Stimulated activated CD4-positive, alpha-beta T cell treated with anti-CD3 and anti-CD28 coated beads, Interleukin-2, amount 100 ng/mL, for 24 hours (primary cell): ENCODE measurements at regions not wholly inside any gene's neighbourhood (a gene's known extent, or its start where the extent isn't known, plus 50 kb on each side); places are given as distances from the start of the nearest gene placed in this dataset.

ENCODE experiments used
- DNase-seq, 2 donors: peaks; one replicate each; pipeline ENCODE4 v3.0.0-alpha.2; 2020

DNA sequence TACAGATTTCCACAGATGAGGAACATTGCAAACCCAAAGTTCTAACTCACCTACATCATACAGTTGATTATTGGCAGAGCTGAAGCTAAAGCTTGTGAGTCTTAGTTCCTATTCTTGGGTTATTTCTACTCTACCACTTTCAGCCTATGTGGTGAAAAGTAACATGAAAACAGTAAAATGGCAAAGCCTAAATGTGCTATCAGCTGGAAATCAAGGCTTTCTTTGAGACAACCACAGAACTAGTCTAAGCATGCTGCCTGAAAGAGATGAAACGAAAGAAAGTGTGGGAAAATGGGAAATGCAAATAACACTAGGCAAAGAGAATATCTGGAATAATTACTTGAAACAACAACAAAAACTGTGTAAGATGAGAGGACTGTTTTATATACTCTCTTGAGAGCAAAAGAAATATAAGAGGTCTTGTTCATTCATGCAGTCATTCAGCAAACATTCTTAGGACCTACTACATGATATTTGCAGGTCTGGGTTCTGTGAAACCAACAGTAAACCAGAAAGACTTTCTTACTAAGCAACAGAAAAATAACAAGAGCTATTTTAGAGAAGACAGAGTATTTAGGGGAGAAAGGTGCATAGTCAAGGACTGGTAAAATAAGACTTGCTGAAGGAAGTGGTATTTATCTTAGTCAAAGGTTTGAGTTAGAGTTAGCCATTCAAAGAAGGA is 437.1 kb downstream of the HTR7 start:
- no peak for DNase-seq

- no peak for DNase-seq
Observed at GRCh38 chr10:90421874-90422273, 436.0 kb downstream of the HTR7 start.

DNA sequence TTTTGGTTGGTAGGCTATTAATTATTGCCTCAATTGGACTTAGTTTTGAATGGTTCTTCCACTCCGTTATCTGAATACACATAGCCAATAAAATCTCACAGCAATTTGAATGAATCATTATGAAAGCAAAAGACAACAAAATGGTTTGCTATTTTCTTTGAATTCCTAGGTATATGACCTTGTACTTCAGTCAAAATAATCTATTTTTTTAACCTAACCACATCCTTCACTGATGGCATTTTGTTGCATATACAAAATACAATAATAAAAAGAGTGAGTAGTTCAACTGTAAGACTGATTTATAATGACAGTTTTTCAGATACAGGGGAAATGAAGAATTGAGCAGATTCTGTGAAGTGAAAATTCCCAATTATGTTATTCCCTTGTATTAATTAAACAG is 433.1 kb downstream of the HTR7 start:
- DNase-seq: no peak

DNA sequence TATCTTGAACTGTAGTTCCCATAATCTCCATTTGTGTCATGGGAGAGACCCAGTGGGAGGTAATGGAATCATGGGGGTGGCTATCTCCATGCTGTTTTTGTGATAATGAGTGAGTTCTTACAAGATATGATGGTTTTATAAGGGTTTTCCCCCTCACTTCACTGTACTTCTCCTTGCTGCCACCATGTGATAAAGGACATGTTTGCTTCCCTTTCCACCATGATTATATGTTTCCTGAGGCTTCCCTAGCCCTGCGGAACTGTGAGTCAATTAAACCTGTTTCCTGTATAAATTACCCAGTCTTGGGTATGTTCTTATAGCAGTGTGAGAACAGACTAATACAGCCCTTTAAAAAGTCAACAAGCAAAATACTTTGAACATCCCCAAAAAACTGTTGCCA is 427.7 kb downstream of the HTR7 start:
- DNase-seq: no peak

- DNase-seq: no peak
Observed at GRCh38 chr10:90432866-90433265, 425.0 kb downstream of the HTR7 start.

DNA sequence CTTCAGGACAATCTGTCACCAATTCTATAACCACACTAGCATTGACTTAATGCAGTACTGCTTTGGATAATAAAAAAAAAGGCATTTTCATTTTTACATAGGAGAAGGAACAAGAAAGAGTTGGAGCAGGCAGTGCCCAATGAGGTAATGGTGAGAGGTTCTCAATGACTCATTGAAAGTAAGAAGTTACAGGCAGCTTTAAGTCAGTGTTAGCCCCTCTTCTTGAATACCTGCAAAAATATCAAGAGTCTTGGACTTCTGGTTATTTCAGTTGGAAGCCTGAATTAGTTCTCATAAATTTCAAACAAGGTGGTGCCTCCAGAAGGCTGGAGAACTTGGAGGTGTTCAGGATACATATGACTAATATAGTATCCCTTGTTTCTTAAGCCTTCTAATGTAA is 422.5 kb downstream of the HTR7 start:
- no peak for DNase-seq

DNA sequence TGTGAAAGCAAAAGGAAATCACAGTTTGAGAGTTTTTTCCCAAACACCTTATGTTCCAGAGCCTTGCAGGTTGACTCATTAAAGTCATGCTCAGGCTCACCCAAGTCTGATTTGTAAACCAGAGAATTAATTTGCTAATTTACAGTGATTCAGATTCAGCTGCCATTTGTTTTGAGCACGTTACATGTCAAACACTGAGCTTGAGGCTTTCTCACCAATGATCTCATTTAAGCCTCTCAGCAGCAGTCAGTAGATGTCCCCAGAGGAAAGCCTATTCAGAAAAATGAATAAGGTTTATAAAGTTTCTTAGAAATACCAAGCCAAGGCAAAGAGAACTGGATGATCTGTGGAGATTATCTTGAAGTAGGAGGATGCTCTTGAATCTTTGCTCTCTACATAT is 420.4 kb downstream of the HTR7 start:
- no peak for DNase-seq

GRCh38 chr10:90440870-90441269 is 417.0 kb downstream of the HTR7 start:
- no peak for DNase-seq

DNA sequence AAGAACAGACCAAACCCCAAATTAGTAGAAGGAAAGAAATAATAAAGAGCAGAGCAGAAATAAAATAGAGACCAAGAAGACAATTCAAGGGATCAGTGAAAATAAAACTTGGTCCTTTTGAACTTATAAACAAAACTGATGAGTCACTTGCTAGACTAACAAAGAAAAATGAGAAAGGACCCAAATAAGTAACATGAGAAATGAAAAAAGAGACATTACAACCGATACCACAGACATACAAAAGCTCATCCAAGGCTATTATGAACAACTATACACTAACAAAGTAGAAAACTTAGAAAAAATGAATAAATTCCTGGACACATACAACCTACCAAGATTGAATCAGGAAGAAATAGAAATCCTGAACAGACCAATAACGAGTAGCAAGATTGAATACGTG is 414.5 kb downstream of the HTR7 start:
- DNase-seq: no peak

GRCh38 chr10:90447831-90448230 is 410.0 kb downstream of the HTR7 start:
- DNase-seq: no peak

DNA sequence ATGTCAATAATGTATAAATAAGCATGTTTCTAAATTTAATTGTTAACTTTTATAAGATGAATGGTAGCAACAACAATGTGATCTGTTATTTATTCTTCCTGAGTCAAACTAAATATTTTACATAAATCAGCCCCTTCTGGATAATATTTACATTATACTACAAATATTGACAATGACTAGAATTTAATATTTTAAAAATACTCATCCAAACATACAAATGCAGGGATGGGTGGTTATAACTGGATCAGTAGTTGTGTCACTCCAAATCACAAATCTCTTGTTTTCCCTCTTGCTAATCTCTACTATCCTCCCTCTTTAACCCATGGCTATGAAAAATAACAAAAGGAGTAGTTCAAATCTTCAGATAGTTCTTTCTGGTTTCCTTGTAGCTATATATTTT is 407.0 kb downstream of the HTR7 start:
- DNase-seq: no peak

- DNase-seq: no peak
Observed at GRCh38 chr10:90451283-90451682, 406.6 kb downstream of the HTR7 start.

GRCh38 chr10:90458054-90458453 is 399.8 kb downstream of the HTR7 start:
- no peak for DNase-seq

DNA sequence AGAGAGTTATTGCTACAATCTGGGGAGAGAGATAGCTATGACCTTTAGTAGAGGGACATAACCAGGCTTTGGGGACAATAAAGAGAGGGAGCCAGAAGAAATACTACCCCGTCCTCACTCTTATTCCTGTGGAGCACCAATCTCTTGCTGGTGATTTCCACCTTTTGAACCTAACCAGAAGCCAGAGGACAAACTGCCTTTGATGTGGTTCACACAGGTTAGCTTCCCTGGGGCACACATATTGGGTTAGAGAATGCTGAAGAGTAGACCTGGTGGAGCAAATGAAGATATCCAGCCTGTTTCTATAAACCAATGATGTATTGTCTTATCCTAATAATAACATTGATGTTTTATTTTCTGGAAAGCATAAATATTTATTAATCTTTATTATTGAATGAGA is 399.3 kb downstream of the HTR7 start:
- DNase-seq: no peak

GRCh38 chr10:90461437-90462155 is 396.2 kb downstream of the HTR7 start:
- DNase-seq: no peak

- DNase-seq: no peak
Observed at GRCh38 chr10:90462749-90463470, 394.9 kb downstream of the HTR7 start.

DNA sequence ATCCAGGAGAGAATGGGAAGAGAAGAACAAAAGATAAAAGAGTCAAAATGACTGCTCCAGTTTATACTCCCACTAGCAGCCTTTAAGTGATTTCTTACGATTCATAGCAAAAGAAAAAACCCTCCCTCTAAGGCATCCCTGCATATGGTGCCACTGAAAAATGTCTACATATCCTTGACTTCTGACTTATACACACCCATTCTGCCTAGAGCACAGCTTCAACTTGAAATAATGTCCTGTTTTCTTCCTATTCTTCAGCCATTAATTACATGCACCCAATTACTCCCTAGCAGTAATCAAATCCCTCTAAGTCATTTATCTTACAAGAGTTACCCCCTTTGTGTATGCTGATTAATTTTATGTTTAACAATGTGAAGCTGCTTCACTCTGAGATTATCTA is 393.5 kb downstream of the HTR7 start:
- no peak for DNase-seq

DNA sequence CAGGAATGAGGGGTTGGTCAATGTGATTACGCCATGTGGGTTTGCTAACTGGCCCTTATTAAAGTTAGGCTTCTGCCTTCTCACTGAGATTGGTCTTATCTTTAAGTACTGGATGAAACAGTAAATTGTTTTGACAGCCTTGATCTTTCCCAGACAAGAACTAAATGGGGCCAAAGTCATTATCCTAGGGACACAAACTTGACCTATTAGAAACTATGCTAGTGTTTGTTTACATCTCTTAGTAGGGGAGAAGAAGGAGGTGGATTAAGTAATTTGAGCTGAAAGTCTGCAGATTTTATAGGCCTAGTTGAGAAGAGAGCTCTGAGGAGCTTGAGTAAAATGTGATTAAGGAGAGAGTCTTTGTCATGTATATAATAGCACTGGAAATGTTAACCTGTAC is 386.9 kb downstream of the HTR7 start:
- no peak for DNase-seq

DNA sequence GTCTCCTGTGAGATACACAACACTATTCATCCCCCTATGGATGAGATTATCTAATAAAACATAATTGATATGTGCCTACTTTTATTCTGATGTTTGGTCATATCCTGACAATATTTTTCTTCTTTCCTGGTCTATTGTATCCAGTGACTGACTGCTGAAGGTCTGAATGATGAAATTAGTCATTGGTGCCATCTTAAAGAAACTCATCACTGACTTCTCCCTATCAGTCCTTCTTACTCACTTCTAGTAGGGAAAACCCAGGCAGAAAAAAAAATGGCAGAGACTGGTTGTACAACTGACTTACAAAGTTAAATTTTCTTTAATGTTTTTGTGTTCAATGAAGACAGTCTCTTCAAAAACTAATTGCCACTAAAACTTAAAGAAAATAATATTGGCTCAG is 377.4 kb downstream of the HTR7 start:
- DNase-seq: no peak

GRCh38 chr10:90481326-90481923 is 376.4 kb downstream of the HTR7 start:
- no peak for DNase-seq

DNA sequence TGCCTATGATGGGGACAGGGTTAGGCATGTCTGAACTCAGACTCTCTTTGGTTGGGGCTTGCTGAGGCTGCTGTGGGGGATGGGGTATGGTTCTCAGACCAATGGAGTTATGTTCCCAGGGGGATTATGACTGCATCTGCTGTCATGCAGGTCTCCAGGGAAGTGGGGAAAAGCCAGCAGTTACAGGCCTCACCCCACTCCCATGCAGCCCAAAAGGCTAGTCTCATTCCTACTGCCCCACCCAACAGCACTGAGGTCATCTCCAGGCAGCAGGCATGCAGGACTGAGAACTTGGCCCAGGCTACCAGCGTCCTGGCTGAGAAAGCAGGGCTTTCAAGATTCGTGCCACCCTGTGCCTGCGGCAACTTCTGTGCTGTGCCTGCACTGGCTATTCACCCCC is 373.3 kb downstream of the HTR7 start:
- DNase-seq: no peak

- DNase-seq: no peak
Observed at GRCh38 chr10:90494183-90494582, 363.7 kb downstream of the HTR7 start.

- DNase-seq: no peak
Observed at GRCh38 chr10:90504172-90504571, 353.7 kb downstream of the HTR7 start.

DNA sequence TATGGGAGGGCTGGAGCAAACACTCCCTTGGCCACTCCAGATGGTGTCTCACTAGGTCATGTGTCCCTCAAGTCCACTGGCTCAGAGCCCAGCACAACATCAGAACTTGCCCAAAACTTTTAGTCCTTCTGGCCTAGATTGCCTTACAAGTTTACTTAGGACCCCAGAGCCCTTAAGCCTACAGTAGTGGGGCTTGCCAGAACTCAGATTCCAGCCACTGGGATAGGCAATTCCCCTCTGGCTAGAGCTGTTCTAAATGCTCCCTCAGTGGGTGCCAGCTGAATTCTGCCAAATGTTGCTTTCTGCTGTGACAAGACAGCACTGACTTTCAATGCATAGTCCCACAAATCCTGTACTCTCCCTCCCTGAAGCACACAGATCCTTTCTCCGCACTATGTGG is 331.1 kb downstream of the HTR7 start:
- no peak for DNase-seq
